ENCODE measurements at regions not wholly inside any gene's neighbourhood (a gene's known extent, or its start where the extent isn't known, plus 50 kb on each side); places are given as distances from the start of the nearest gene placed in this dataset.

GRCh38 chr10:130994845-130995244 is 316.7 kb downstream of the TCERG1L start:
- Histone ChIP-seq H3K9me2 (ENCODE audit: insufficient read depth) (no peaks in the 10 kb centered on the region), H3K27me3 (ENCODE audit: insufficient read depth) (no peaks in the 10 kb centered on the region), H3K36me3 (ENCODE audit: insufficient read depth) (no peaks in the 10 kb centered on the region), H3K4me1 (ENCODE audit: insufficient read depth) (no peaks in the 10 kb centered on the region), H3K27ac (ENCODE audit: low read depth) (no peak overlapping the region), H3K4me3 (no peak overlapping the region), H3F3A (replicated peaks; ENCODE audit: low read depth) (no peaks in the 10 kb centered on the region), H3K79me2 (replicated peaks; ENCODE audit: insufficient read depth) (no peaks in the 10 kb centered on the region), H2AFZ (no peak overlapping the region), H4K20me1 (replicated peaks; ENCODE audit: insufficient read depth) (no peaks in the 10 kb centered on the region), H3K4me2 (no peak overlapping the region)
- H3K4me3 Mint-ChIP-seq = no peak overlapping the region
- ATAC-seq (no peak), DNase-seq (ENCODE audit: low spot score) (no peak)
- H3K36me3 Mint-ChIP-seq (ENCODE audit: low read depth) = peaks cover 34% of the 10 kb centered on the region
- H3K4me1 Mint-ChIP-seq = peaks cover 3% of the 10 kb centered on the region; the same call in 1 of the 3 replicates
- H3K27me3 Mint-ChIP-seq (ENCODE audit: insufficient read depth, low read depth, poor library complexity) = peaks cover 23% of the 10 kb centered on the region
- no peak for TF ChIP-seq ZNF114 (CRISPR knock-in tag; IDR thresholded peaks at IDR 0.05)
- TF ChIP-seq, protein P1, sequence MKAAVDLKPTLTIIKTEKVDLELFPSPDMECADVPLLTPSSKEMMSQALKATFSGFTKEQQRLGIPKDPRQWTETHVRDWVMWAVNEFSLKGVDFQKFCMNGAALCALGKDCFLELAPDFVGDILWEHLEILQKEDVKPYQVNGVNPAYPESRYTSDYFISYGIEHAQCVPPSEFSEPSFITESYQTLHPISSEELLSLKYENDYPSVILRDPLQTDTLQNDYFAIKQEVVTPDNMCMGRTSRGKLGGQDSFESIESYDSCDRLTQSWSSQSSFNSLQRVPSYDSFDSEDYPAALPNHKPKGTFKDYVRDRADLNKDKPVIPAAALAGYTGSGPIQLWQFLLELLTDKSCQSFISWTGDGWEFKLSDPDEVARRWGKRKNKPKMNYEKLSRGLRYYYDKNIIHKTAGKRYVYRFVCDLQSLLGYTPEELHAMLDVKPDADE (IDR thresholded peaks at IDR 0.05) = no peak
- TF ChIP-seq POLR2AphosphoS5 (IDR thresholded peaks at IDR 0.05; ENCODE audit: low read depth) = no peak
- TF ChIP-seq ZNF462 (CRISPR knock-in tag; IDR thresholded peaks at IDR 0.05) = no peak
- TF ChIP-seq STAT1 (IDR thresholded peaks at IDR 0.05; ENCODE audit: unreplicated experiment) = no peak
- TF ChIP-seq CREB1 (CRISPR knock-in tag; IDR thresholded peaks at IDR 0.05; ENCODE audit: low read depth) = no peak
- no peak for TF ChIP-seq NANOG (IDR thresholded peaks at IDR 0.05; ENCODE audit: borderline replicate concordance)
- TF ChIP-seq EZH2 (IDR thresholded peaks at IDR 0.05; ENCODE audit: low read depth, unreplicated experiment) = no peak
- TF ChIP-seq JUNB (IDR thresholded peaks at IDR 0.05; ENCODE audit: unreplicated experiment) = no peak
- no peak for TF ChIP-seq CTCF (conservative IDR thresholded peaks at IDR 0.05; ENCODE audit: low read depth in 2 of 2)
- no peak for TF ChIP-seq REST (IDR thresholded peaks at IDR 0.05; ENCODE audit: unreplicated experiment)
- no peak for TF ChIP-seq EZH2phosphoT487 (IDR thresholded peaks at IDR 0.05; ENCODE audit: unreplicated experiment)
- TF ChIP-seq ZNF331 (CRISPR knock-in tag; IDR thresholded peaks at IDR 0.05; ENCODE audit: low read depth) = no peak
- H3K9me3 Mint-ChIP-seq = peaks cover 88% of the 10 kb centered on the region
- no peak overlapping the region for H3K27ac Mint-ChIP-seq

Measured in GM23338 (cell line).